ENCODE measurements at regions not wholly inside any gene's neighbourhood (a gene's known extent, or its start where the extent isn't known, plus 50 kb on each side); places are given as distances from the start of the nearest gene placed in this dataset.

DNA sequence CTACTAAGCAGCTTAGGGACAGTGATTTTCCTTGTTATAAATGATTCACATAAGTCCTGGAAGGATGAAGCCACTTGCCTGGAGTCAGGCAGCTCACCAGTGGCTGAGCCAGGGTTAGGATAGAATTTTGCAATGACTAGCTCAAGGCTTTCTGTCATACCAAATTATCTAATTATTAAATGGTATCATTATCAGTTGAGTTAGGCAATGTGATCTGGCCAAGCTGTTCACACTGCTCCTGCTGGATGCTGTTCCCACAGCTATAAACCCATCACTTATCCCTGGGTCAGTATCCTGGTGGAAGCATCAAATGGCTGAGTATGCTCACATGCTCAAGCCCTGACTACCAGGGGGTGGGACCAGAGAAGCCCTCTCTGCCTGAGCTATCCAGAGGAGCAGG lies 235.2 kb downstream of the MTX2 start:
- TF ChIP-seq YY1 (IDR thresholded peaks at IDR 0.05; ENCODE audit: low read depth) (no peak), USF1 (IDR thresholded peaks at IDR 0.05) (no peak), MAX (IDR thresholded peaks at IDR 0.05) (no peak), REST (IDR thresholded peaks at IDR 0.05; ENCODE audit: low read depth) (no peak), CEBPB (IDR thresholded peaks at IDR 0.05) (no peak), NFIC (IDR thresholded peaks at IDR 0.05) (no peak), RAD21 (IDR thresholded peaks at IDR 0.05; ENCODE audit: low read depth) (no peak), TEAD4 (IDR thresholded peaks at IDR 0.05) (no peak), FOXM1 (IDR thresholded peaks at IDR 0.05; ENCODE audit: borderline replicate concordance, low read depth) (no peak), TCF12 (IDR thresholded peaks at IDR 0.05; ENCODE audit: low read depth) (no peak)

GRCh38 chr2:176507786-176508185 lies 238.5 kb downstream of the MTX2 start:
- TF ChIP-seq EP300 (IDR thresholded peaks at IDR 0.05; ENCODE audit: borderline replicate concordance) (no peak), REST (IDR thresholded peaks at IDR 0.05; ENCODE audit: low read depth) (no peak), CREB1 (IDR thresholded peaks at IDR 0.05; ENCODE audit: low read depth) (no peak), RAD21 (IDR thresholded peaks at IDR 0.05; ENCODE audit: low read depth) (no peak), CEBPB (IDR thresholded peaks at IDR 0.05) (no peak), TEAD4 (IDR thresholded peaks at IDR 0.05) (no peak), USF1 (IDR thresholded peaks at IDR 0.05) (no peak), NFIC (IDR thresholded peaks at IDR 0.05) (no peak), MAX (IDR thresholded peaks at IDR 0.05) (no peak), FOXM1 (IDR thresholded peaks at IDR 0.05; ENCODE audit: borderline replicate concordance, low read depth) (no peak), YY1 (IDR thresholded peaks at IDR 0.05; ENCODE audit: low read depth) (no peak), ZBTB7A (IDR thresholded peaks at IDR 0.05; ENCODE audit: low read depth) (no peak), TAF1 (IDR thresholded peaks at IDR 0.05; ENCODE audit: low read depth) (no peak), TCF12 (IDR thresholded peaks at IDR 0.05; ENCODE audit: low read depth) (no peak), EGR1 (IDR thresholded peaks at IDR 0.05) (no peak)

DNA sequence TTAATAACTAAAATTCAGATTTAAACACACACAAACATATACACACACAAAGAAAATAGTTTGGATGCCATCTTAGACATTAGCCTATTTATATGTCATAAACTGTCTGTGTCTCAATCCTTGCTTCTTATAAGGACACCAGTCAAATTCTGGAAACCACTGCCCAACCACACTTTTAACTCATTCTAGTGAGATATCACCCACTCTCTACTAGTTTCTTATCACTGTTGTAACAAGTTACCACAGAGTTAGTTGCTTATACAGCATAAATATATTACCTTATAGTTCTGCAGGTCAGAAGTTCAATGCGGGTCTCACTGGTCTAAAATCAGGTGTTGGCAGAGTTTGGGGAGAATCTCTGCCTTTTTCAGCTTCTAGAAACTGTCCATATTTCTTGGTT lies 239.1 kb downstream of the MTX2 start:
- no peak for TF ChIP-seq NFIC (IDR thresholded peaks at IDR 0.05)
- no peak for TF ChIP-seq RAD21 (IDR thresholded peaks at IDR 0.05; ENCODE audit: low read depth)
- no peak for TF ChIP-seq REST (IDR thresholded peaks at IDR 0.05; ENCODE audit: low read depth)
- no peak for TF ChIP-seq USF1 (IDR thresholded peaks at IDR 0.05)
- TF ChIP-seq FOXM1 (IDR thresholded peaks at IDR 0.05; ENCODE audit: borderline replicate concordance, low read depth): no peak
- TF ChIP-seq EGR1 (IDR thresholded peaks at IDR 0.05): no peak
- no peak for TF ChIP-seq CEBPB (IDR thresholded peaks at IDR 0.05)

- no peak for TF ChIP-seq ZBTB7A (IDR thresholded peaks at IDR 0.05; ENCODE audit: low read depth)
- no peak for TF ChIP-seq FOXM1 (IDR thresholded peaks at IDR 0.05; ENCODE audit: borderline replicate concordance, low read depth)
- TF ChIP-seq EGR1 (IDR thresholded peaks at IDR 0.05): no peak
- no peak for TF ChIP-seq TAF1 (IDR thresholded peaks at IDR 0.05; ENCODE audit: low read depth)
- TF ChIP-seq NFIC (IDR thresholded peaks at IDR 0.05): no peak
- no peak for TF ChIP-seq REST (IDR thresholded peaks at IDR 0.05; ENCODE audit: low read depth)
- TF ChIP-seq USF1 (IDR thresholded peaks at IDR 0.05): no peak
- no peak for TF ChIP-seq YY1 (IDR thresholded peaks at IDR 0.05; ENCODE audit: low read depth)
- TF ChIP-seq CEBPB (IDR thresholded peaks at IDR 0.05): no peak
- TF ChIP-seq TEAD4 (IDR thresholded peaks at IDR 0.05): no peak
- TF ChIP-seq TCF12 (IDR thresholded peaks at IDR 0.05; ENCODE audit: low read depth): no peak
- TF ChIP-seq EP300 (IDR thresholded peaks at IDR 0.05; ENCODE audit: borderline replicate concordance): no peak
- TF ChIP-seq RAD21 (IDR thresholded peaks at IDR 0.05; ENCODE audit: low read depth): no peak
- no peak for TF ChIP-seq MAX (IDR thresholded peaks at IDR 0.05)
- TF ChIP-seq CREB1 (IDR thresholded peaks at IDR 0.05; ENCODE audit: low read depth): no peak
Observed at GRCh38 chr2:176508984-176509740, 239.9 kb downstream of the MTX2 start.
